ENCODE measurements at regions not wholly inside any gene's neighbourhood (a gene's known extent, or its start where the extent isn't known, plus 50 kb on each side); places are given as distances from the start of the nearest gene placed in this dataset.

GRCh38 chr3:107217172-107217571, 160.1 kb upstream of the CCDC54 start:
- no peak overlapping the region for H3K4me3 ChIP-seq
- no peaks in the 10 kb centered on the region for H3K4me1 ChIP-seq
- H4K20me1 ChIP-seq (ENCODE audit: low read depth), result no peaks in the 10 kb centered on the region
- no peaks in the 10 kb centered on the region for H3F3A ChIP-seq (ENCODE audit: low read depth)
- H3K36me3 Mint-ChIP-seq, result no peaks in the 10 kb centered on the region
- TF ChIP-seq EZH2phosphoT487 (IDR thresholded peaks at IDR 0.05) (no peak), CTCF (IDR thresholded peaks at IDR 0.05) (no peak)
- H3K27ac ChIP-seq, result no peak overlapping the region
- H3K9ac ChIP-seq, result no peak overlapping the region
- no peak overlapping the region for H3K4me3 Mint-ChIP-seq
- H3K4me2 ChIP-seq, result no peak overlapping the region
- H2AFZ ChIP-seq (replicated peaks), result no peak overlapping the region
- H3K27ac Mint-ChIP-seq, result no peak overlapping the region
- H3K36me3 ChIP-seq, result no peaks in the 10 kb centered on the region
- H3K9me3 ChIP-seq (ENCODE audit: low read depth), result no peaks in the 10 kb centered on the region
- no peaks in the 10 kb centered on the region for H3K27me3 ChIP-seq
- no peaks in the 10 kb centered on the region for H3K9me3 Mint-ChIP-seq
- no peaks in the 10 kb centered on the region for H3K27me3 Mint-ChIP-seq (ENCODE audit: insufficient read depth, low read depth)
- H3K4me1 Mint-ChIP-seq, result peaks cover 5% of the 10 kb centered on the region
- H3K79me2 ChIP-seq (ENCODE audit: low read depth), result no peaks in the 10 kb centered on the region
- no peak for DNase-seq (ENCODE audit: low spot score)

- no peak overlapping the region for H3K4me2 ChIP-seq
- H3K27ac Mint-ChIP-seq, result no peak overlapping the region
- TF ChIP-seq EZH2 (IDR thresholded peaks at IDR 0.05), result no peak
- no peak for TF ChIP-seq CTCF (IDR thresholded peaks at IDR 0.05)
- TF ChIP-seq EZH2phosphoT487 (IDR thresholded peaks at IDR 0.05), result no peak
Observed at GRCh38 chr3:107218864-107219269, 158.4 kb upstream of the CCDC54 start.

DNA sequence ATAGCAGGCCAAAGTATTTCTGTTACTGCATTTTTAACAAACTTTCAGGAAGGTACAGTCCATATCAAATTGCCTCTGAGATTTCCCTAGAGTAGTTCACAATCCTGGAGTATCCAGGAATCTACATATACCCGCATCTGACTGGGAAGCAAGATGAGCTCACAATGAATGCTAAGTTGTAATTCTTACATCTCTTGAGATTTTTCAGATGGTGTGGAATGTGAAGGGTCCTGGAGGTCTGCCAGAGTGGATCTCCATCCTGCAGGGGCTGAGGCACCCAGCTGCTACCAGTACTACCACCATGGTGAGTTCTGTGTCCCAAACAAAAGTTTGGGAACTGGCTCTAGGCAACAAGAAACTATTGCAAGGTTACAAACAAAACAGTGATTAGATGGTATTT, 156.7 kb upstream of the CCDC54 start:
- Histone ChIP-seq H3K4me3 (no peak overlapping the region), H2AFZ (replicated peaks) (no peak overlapping the region), H3K79me2 (ENCODE audit: low read depth) (no peaks in the 10 kb centered on the region), H3K9me3 (ENCODE audit: low read depth) (no peaks in the 10 kb centered on the region), H4K20me1 (ENCODE audit: low read depth) (no peaks in the 10 kb centered on the region), H3K4me1 (no peaks in the 10 kb centered on the region), H3F3A (ENCODE audit: low read depth) (no peaks in the 10 kb centered on the region), H3K27ac (no peak overlapping the region), H3K27me3 (no peaks in the 10 kb centered on the region), H3K9ac (no peak overlapping the region), H3K4me2 (no peak overlapping the region), H3K36me3 (no peaks in the 10 kb centered on the region)
- no peak overlapping the region for H3K4me3 Mint-ChIP-seq
- H3K9me3 Mint-ChIP-seq, result no peaks in the 10 kb centered on the region
- TF ChIP-seq EZH2phosphoT487 (IDR thresholded peaks at IDR 0.05) (no peak), CTCF (IDR thresholded peaks at IDR 0.05) (no peak), EZH2 (IDR thresholded peaks at IDR 0.05) (no peak)
- H3K36me3 Mint-ChIP-seq, result no peaks in the 10 kb centered on the region
- H3K27me3 Mint-ChIP-seq (ENCODE audit: insufficient read depth, low read depth), result no peaks in the 10 kb centered on the region
- H3K27ac Mint-ChIP-seq, result no peak overlapping the region
- H3K4me1 Mint-ChIP-seq, result peaks cover 5% of the 10 kb centered on the region
- no peak for DNase-seq (ENCODE audit: low spot score)

More at GRCh38 chr3:107218864-107219269, 158.4 kb upstream of the CCDC54 start:
- Histone ChIP-seq H3F3A (ENCODE audit: low read depth) (no peaks in the 10 kb centered on the region), H3K9me3 (ENCODE audit: low read depth) (no peaks in the 10 kb centered on the region), H3K36me3 (no peaks in the 10 kb centered on the region), H3K79me2 (ENCODE audit: low read depth) (no peaks in the 10 kb centered on the region), H3K4me3 (no peak overlapping the region), H2AFZ (replicated peaks) (peak overlapping the region; percentile 64), H3K27me3 (no peaks in the 10 kb centered on the region), H3K4me1 (no peaks in the 10 kb centered on the region), H3K9ac (no peak overlapping the region), H4K20me1 (ENCODE audit: low read depth) (no peaks in the 10 kb centered on the region), H3K27ac (no peak overlapping the region)
- H3K27me3 Mint-ChIP-seq (ENCODE audit: insufficient read depth, low read depth), result no peaks in the 10 kb centered on the region
- no peak overlapping the region for H3K4me3 Mint-ChIP-seq
- no peak for DNase-seq (ENCODE audit: low spot score)
- H3K36me3 Mint-ChIP-seq, result no peaks in the 10 kb centered on the region
- peaks cover 5% of the 10 kb centered on the region for H3K4me1 Mint-ChIP-seq
- H3K9me3 Mint-ChIP-seq, result no peaks in the 10 kb centered on the region

DNA sequence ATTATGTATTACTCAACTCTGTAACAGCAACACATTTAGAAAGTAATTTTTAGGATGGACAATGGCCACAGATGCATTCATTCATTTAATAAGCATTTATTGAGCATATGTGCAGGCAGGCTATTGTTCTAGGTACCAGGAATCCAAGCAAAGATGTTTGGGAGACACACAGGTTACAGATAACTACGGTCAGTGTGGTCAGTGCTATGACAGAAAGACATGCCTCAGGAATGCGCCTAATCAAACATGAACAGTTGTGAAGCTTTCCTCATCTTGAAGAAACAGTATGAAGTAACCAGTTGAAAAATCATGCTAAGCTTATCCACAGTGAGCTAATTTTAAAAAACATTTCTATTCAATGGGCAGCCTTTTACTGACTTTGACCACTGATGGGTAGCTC, 155.4 kb upstream of the CCDC54 start:
- Mint-ChIP-seq H3K36me3 (no peaks in the 10 kb centered on the region), H3K4me3 (no peak overlapping the region), H3K27me3 (ENCODE audit: insufficient read depth, low read depth) (no peaks in the 10 kb centered on the region), H3K4me1 (peaks cover 5% of the 10 kb centered on the region), H3K9me3 (no peaks in the 10 kb centered on the region), H3K27ac (no peak overlapping the region)
- Histone ChIP-seq H3K27me3 (no peaks in the 10 kb centered on the region), H3K79me2 (ENCODE audit: low read depth) (no peaks in the 10 kb centered on the region), H3K4me3 (no peak overlapping the region), H2AFZ (replicated peaks) (no peak overlapping the region), H3K27ac (no peak overlapping the region), H3K4me1 (no peaks in the 10 kb centered on the region), H4K20me1 (ENCODE audit: low read depth) (no peaks in the 10 kb centered on the region), H3K4me2 (no peak overlapping the region), H3K9me3 (ENCODE audit: low read depth) (no peaks in the 10 kb centered on the region), H3F3A (ENCODE audit: low read depth) (no peaks in the 10 kb centered on the region), H3K36me3 (no peaks in the 10 kb centered on the region), H3K9ac (no peak overlapping the region)
- TF ChIP-seq EZH2 (IDR thresholded peaks at IDR 0.05), result no peak
- no peak for TF ChIP-seq CTCF (IDR thresholded peaks at IDR 0.05)
- no peak for TF ChIP-seq EZH2phosphoT487 (IDR thresholded peaks at IDR 0.05)
- DNase-seq (ENCODE audit: low spot score), result no peak

All from neural progenitor cell (in vitro differentiated cells).